B cell (primary cell): ENCODE measurements at regions not wholly inside any gene's neighbourhood (a gene's known extent, or its start where the extent isn't known, plus 50 kb on each side); places are given as distances from the start of the nearest gene placed in this dataset.

Experiments used
- EZH2 ChIP-seq: IDR thresholded peaks from 2 replicates; pipeline ENCODE4 v1.6.1; 2012; ENCODE audit warnings: borderline replicate concordance, low read depth, mild to moderate bottlenecking, moderate library complexity, low read length; ENCODE audit not compliant: insufficient read depth, poor library complexity, severe bottlenecking
- TF ChIP-seq, protein P1 (sequence below): fragments of 200-600 bp; IDR thresholded peaks from one replicate; pipeline ENCODE4 v1.8.0; 2022; ENCODE audit warnings: antibody characterized with exemption, mild to moderate bottlenecking

DNA sequence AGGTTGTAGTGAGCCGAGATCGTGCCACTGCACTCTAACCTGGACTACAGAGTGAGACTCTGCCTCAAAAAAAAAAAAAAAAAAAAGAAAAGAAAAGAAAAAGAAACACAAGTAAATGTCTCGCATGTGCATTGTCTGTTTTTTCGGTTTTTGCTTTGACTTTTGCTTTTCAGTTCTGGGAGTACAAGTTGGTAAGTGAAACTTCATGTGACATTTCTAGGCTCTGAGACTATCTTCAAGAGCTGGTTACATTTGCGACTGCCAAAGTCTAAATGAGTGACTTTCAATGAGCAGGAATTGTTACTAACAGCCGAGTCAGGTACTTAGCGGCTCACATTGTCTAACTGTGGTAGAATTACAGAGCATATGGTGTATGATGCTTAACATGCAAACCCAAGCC lies 107.0 kb upstream of the CELF2 start:
- TF ChIP-seq EZH2 = no peak
- TF ChIP-seq, protein P1, sequence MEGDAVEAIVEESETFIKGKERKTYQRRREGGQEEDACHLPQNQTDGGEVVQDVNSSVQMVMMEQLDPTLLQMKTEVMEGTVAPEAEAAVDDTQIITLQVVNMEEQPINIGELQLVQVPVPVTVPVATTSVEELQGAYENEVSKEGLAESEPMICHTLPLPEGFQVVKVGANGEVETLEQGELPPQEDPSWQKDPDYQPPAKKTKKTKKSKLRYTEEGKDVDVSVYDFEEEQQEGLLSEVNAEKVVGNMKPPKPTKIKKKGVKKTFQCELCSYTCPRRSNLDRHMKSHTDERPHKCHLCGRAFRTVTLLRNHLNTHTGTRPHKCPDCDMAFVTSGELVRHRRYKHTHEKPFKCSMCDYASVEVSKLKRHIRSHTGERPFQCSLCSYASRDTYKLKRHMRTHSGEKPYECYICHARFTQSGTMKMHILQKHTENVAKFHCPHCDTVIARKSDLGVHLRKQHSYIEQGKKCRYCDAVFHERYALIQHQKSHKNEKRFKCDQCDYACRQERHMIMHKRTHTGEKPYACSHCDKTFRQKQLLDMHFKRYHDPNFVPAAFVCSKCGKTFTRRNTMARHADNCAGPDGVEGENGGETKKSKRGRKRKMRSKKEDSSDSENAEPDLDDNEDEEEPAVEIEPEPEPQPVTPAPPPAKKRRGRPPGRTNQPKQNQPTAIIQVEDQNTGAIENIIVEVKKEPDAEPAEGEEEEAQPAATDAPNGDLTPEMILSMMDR = no peak
